Vagina (tissue), 2 donors: ENCODE measurements at regions not wholly inside any gene's neighbourhood (a gene's known extent, or its start where the extent isn't known, plus 50 kb on each side); places are given as distances from the start of the nearest gene placed in this dataset.

Experiments used
- DNase-seq, 2 donors: peaks; one replicate each; pipeline ENCODE4 v3.0.0-alpha.2; 2017; ENCODE audit errors: extremely low spot score in 2 of 2
- H3K27ac ChIP-seq: fragments of 200-600 bp; sonication (generic); one replicate; pipeline ENCODE4 v1.5.1; 2019
- H3K27me3 ChIP-seq: fragments of 200-600 bp; sonication (generic); one replicate; pipeline ENCODE4 v1.5.1; 2019
- H3K36me3 ChIP-seq, 2 donors: fragments of 200-600 bp; sonication (generic); one replicate each; pipeline ENCODE4 v1.5.1; 2017 to 2019
- H3K4me1 ChIP-seq: fragments of 200-600 bp; sonication (generic); one replicate; pipeline ENCODE4 v1.5.1; 2019
- H3K4me3 ChIP-seq, 2 donors: fragments of 200-600 bp; sonication (generic); 1 replicate in 1 of 2; 2 replicates in 1 of 2; pipeline ENCODE4 v1.5.1; 2016 to 2019
- H3K9me3 ChIP-seq: fragments of 200-600 bp; sonication (generic); one replicate; pipeline ENCODE4 v1.5.1; 2019
- POLR2A ChIP-seq, 2 donors: fragments of 450-650 bp; IDR thresholded peaks; one replicate each; pipeline ENCODE4 v1.6.1; 2017; ENCODE audit warnings: antibody characterized with exemption in 2 of 2, mild to moderate bottlenecking in 2 of 2, moderate library complexity in 2 of 2
- POLR2AphosphoS5 ChIP-seq, 2 donors: sonication (generic); formaldehyde crosslinking; IDR thresholded peaks; one replicate each; pipeline ENCODE4 v1.9.0; 2017; ENCODE audit warnings: antibody characterized with exemption in 2 of 2, mild to moderate bottlenecking in 2 of 2, low read depth in 1 of 2; ENCODE audit not compliant: insufficient read depth in 1 of 2
- intact Hi-C: fragments of 100-400 bp; cut with DNase I; formaldehyde crosslinking; loops from one replicate; pipeline ENCODE4 v1.15.1; 2023
- TF ChIP-seq, protein P1 (sequence below), 3 experiments: fragments of 450-650 bp in 2 of 3; fragments of 200-600 bp in 1 of 3; sonication (generic) in 1 of 3; IDR thresholded peaks; one replicate each; pipeline ENCODE4 v1.5.1; 2017 to 2019; ENCODE audit warnings: antibody characterized with exemption in 3 of 3, mild to moderate bottlenecking in 2 of 3, moderate library complexity in 2 of 3

DNA sequence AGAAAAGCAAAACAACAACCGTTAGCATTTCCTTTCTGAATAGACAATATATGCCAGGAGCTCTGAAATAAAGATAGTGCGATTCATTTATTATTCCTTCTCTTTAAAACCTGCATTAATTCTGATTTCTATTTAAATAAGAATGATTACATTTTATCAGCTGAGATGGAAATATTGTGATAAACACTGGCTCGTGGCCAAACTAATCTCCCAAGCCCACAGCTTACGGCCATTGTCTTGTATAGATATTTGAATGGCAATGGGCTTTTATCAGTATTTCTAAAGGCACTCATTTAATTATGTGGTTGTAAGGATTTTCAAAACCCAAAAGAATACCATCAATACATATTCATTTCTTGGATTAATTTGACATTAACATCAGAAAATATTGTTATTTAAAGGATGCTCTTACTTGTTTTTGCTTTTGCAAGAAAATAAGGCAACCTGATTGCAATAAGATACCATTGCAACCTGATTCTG, 123.7 kb upstream of the IRX5 start:
- DNase-seq = no peak
- Histone ChIP-seq H3K4me1 (no peaks in the 10 kb centered on the region), H3K4me3 (no peak overlapping the region), H3K27me3 (no peaks in the 10 kb centered on the region), H3K36me3 (no peaks in the 10 kb centered on the region), H3K27ac (no peak overlapping the region), H3K9me3 (no peaks in the 10 kb centered on the region)
- intact Hi-C loops = no loop called here
- TF ChIP-seq, protein P1, sequence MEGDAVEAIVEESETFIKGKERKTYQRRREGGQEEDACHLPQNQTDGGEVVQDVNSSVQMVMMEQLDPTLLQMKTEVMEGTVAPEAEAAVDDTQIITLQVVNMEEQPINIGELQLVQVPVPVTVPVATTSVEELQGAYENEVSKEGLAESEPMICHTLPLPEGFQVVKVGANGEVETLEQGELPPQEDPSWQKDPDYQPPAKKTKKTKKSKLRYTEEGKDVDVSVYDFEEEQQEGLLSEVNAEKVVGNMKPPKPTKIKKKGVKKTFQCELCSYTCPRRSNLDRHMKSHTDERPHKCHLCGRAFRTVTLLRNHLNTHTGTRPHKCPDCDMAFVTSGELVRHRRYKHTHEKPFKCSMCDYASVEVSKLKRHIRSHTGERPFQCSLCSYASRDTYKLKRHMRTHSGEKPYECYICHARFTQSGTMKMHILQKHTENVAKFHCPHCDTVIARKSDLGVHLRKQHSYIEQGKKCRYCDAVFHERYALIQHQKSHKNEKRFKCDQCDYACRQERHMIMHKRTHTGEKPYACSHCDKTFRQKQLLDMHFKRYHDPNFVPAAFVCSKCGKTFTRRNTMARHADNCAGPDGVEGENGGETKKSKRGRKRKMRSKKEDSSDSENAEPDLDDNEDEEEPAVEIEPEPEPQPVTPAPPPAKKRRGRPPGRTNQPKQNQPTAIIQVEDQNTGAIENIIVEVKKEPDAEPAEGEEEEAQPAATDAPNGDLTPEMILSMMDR (IDR thresholded peaks at IDR 0.05) = no peak
- TF ChIP-seq POLR2AphosphoS5 (IDR thresholded peaks at IDR 0.05; ENCODE audit: insufficient read depth in 1 of 2, low read depth in 1 of 2) (no peak), POLR2A (IDR thresholded peaks at IDR 0.05) (no peak)

DNA sequence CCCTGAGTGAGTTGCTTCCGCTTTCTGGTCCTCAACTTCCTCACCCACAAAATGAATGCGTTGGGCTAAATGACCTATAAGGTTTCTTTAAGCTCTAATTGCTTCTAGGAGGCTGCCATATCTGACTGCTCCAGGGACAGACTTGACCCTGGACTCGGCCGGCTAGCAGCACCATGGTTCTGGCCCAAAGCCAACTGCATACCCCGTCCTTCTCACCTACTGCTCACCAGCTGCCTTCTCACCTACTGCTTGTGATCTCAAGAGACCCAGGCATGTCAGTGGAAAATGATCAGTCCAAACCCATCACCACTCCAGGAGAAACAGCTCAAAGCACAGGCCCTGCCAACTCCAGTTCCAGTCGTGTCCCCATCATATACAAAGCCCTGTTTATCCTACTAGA, 124.3 kb upstream of the IRX5 start:
- H3K27ac ChIP-seq = no peak overlapping the region

DNA sequence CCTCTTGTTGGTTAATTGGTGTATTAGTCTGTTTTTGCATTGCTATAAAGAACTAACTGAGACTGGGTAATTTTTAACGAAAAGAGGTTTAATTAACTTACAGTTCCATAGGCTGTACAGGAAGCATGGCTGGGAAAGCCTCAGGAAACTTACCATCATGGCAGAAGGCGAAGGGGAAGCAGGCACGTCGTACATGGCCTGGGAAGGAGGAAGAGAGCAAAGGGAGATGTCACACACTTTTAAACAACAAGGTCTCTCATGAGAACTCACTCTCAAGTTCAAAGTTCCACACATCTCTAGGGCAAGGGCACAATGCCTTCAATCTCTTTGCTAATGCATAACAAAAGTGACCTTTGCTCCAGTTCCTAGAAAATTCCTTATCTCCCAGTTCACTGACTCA, 125.0 kb upstream of the IRX5 start:
- intact Hi-C loops = no loop called here
- no peak for DNase-seq
- Histone ChIP-seq H3K27ac (no peak overlapping the region), H3K4me1 (no peaks in the 10 kb centered on the region), H3K36me3 (no peaks in the 10 kb centered on the region), H3K4me3 (no peak overlapping the region), H3K27me3 (no peaks in the 10 kb centered on the region), H3K9me3 (no peaks in the 10 kb centered on the region)
- TF ChIP-seq, protein P1 (IDR thresholded peaks at IDR 0.05) = no peak
- no peak for TF ChIP-seq POLR2A (IDR thresholded peaks at IDR 0.05)
- TF ChIP-seq POLR2AphosphoS5 (IDR thresholded peaks at IDR 0.05; ENCODE audit: insufficient read depth in 1 of 2, low read depth in 1 of 2) = no peak

More for the DNA sequence above, 124.3 kb upstream of the IRX5 start:
- Histone ChIP-seq H3K4me3 (no peak overlapping the region), H3K9me3 (no peaks in the 10 kb centered on the region), H3K27me3 (no peaks in the 10 kb centered on the region), H3K4me1 (no peaks in the 10 kb centered on the region), H3K36me3 (no peaks in the 10 kb centered on the region)
- no peak for TF ChIP-seq POLR2AphosphoS5 (IDR thresholded peaks at IDR 0.05; ENCODE audit: insufficient read depth in 1 of 2, low read depth in 1 of 2)
- TF ChIP-seq POLR2A (IDR thresholded peaks at IDR 0.05) = no peak
- TF ChIP-seq, protein P1 (IDR thresholded peaks at IDR 0.05) = no peak
- intact Hi-C loops = no loop called here
- DNase-seq = no peak

DNA sequence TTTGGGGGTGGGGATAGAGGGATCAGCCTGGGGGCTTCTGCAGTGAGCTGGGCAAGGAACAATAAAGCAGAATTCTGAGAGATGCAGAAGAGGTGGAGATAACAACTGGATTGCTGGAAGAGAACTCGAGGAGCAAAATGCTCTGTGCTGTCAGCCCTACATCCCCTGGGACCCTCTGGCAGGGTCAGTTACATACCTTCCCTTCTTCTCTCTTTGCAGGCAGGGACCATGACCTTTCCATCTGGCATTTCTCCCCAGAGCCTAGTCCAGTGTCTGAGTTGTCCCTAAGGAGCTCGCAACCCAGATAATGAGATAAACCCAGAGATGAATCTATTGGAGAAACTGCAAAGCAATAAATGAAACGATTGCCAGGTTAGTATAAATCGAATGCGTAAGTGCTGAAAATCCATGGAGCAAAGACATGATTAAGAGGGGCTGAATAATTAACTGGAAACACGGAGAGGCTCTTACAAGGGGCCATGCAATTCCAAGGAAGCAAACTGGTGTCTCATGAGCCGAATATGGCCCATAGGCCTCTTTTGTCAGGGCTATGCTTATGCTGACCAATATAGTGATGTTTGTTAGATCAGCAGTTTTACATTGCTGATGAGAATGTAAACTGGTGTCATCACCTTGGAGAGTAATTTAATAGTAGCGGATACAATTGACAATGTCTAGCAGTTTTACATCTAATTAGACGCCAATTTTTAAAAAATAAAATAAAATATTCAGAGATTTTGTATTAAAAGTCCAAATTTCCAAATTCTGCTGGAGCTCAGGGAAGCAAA, 129.4 kb upstream of the IRX5 start:
- H3K27me3 ChIP-seq = no peaks in the 10 kb centered on the region
- intact Hi-C loops = no loop called here
- H3K4me3 ChIP-seq = no peak overlapping the region
- H3K9me3 ChIP-seq = no peaks in the 10 kb centered on the region
- H3K36me3 ChIP-seq = no peaks in the 10 kb centered on the region
- no peak for DNase-seq
- no peak overlapping the region for H3K27ac ChIP-seq
- TF ChIP-seq POLR2A (IDR thresholded peaks at IDR 0.05) = no peak
- TF ChIP-seq, protein P1 (IDR thresholded peaks at IDR 0.05) = no peak
- no peak for TF ChIP-seq POLR2AphosphoS5 (IDR thresholded peaks at IDR 0.05; ENCODE audit: insufficient read depth in 1 of 2, low read depth in 1 of 2)
- H3K4me1 ChIP-seq = no peaks in the 10 kb centered on the region

DNA sequence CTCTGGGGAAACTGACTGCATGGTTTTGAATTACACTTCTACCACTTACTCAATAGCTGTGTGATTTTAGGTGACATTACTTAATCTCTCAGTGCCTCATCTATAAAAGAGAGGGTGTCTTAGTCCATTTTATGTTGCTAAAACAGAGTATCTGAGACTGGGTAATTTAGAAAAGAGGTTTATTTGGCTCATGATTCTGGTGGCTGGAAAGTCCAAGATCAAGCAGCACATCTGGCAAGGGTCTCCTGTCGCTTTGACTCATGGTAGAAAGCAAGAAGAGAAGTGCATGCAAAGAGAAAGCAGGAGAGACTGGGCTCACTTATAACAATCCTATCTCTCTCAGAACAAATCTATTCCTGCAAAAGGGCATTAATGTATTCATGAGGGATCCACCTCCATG, 132.4 kb upstream of the IRX5 start:
- no peaks in the 10 kb centered on the region for H3K36me3 ChIP-seq
- no peak overlapping the region for H3K27ac ChIP-seq
- H3K4me1 ChIP-seq = no peaks in the 10 kb centered on the region
- H3K9me3 ChIP-seq = no peaks in the 10 kb centered on the region
- intact Hi-C loops = no loop called here
- H3K4me3 ChIP-seq = no peak overlapping the region
- no peaks in the 10 kb centered on the region for H3K27me3 ChIP-seq
- TF ChIP-seq POLR2A (IDR thresholded peaks at IDR 0.05) = no peak
- TF ChIP-seq POLR2AphosphoS5 (IDR thresholded peaks at IDR 0.05; ENCODE audit: insufficient read depth in 1 of 2, low read depth in 1 of 2) = no peak
- no peak for DNase-seq
